ENCODE measurements at regions not wholly inside any gene's neighbourhood (a gene's known extent, or its start where the extent isn't known, plus 50 kb on each side); places are given as distances from the start of the nearest gene placed in this dataset.

- TF ChIP-seq CTCF (IDR thresholded peaks at IDR 0.05; ENCODE audit: insufficient read depth, low read length) (no peak), GABPA (IDR thresholded peaks at IDR 0.05; ENCODE audit: low read depth) (no peak), SPI1 (IDR thresholded peaks at IDR 0.05; ENCODE audit: borderline replicate concordance, low read depth) (no peak)
Measured at GRCh38 chr18:52237551-52237950, 102.4 kb upstream of the DCC start.

All from HL-60 (cell line).